RWPE2 (cell line): ENCODE measurements at regions not wholly inside any gene's neighbourhood (a gene's known extent, or its start where the extent isn't known, plus 50 kb on each side); places are given as distances from the start of the nearest gene placed in this dataset.
"Not testable (repeated sequence)": the region's sequence is repeated elsewhere in the genome, so short reads cannot be mapped to it uniquely, and the experiment has no call there.

Experiments used
- ATAC-seq: fragments of 200-7000 bp; cut with Tn5 transposase; 3 replicates; pipeline ENCODE4 v1.9.1; 2021; ENCODE audit warnings: low read depth
- DNase-seq: peaks from one replicate; pipeline ENCODE4 v3.0.0-alpha.2; 2020; ENCODE audit warnings: low spot score
- H3K27ac ChIP-seq: fragments of 450-650 bp; 2 replicates; pipeline ENCODE4 v1.5.1; 2017; ENCODE audit warnings: mild to moderate bottlenecking; ENCODE audit not compliant: poor library complexity, severe bottlenecking
- H3K27me3 ChIP-seq: fragments of 250-450 bp; sonication (Bioruptor Pico); 2 replicates; pipeline ENCODE4 v1.5.1; 2021; ENCODE audit warnings: mild to moderate bottlenecking, moderate library complexity; ENCODE audit not compliant: insufficient read depth, poor library complexity, severe bottlenecking
- H3K36me3 ChIP-seq: fragments of 250-450 bp; sonication (Bioruptor Pico); 2 replicates; pipeline ENCODE4 v1.5.1; 2020; ENCODE audit warnings: low read depth, mild to moderate bottlenecking, moderate library complexity
- H3K4me1 ChIP-seq: fragments of 250-450 bp; sonication (Bioruptor Pico); 2 replicates; pipeline ENCODE4 v1.5.1; 2021; ENCODE audit warnings: mild to moderate bottlenecking, moderate library complexity; ENCODE audit not compliant: insufficient read depth, poor library complexity, severe bottlenecking
- H3K4me3 ChIP-seq: fragments of 250-450 bp; sonication (Bioruptor Pico); 2 replicates; pipeline ENCODE4 v1.5.1; 2021; ENCODE audit warnings: mild to moderate bottlenecking, moderate library complexity; ENCODE audit not compliant: severe bottlenecking
- H3K9me3 ChIP-seq: fragments of 250-450 bp; sonication (Bioruptor Pico); 2 replicates; pipeline ENCODE4 v1.5.1; 2021; ENCODE audit warnings: mild to moderate bottlenecking, moderate library complexity; ENCODE audit not compliant: severe bottlenecking
- CTCF ChIP-seq: fragments of 450-650 bp; IDR thresholded peaks from one replicate; pipeline ENCODE4 v1.5.1; 2017; ENCODE audit warnings: mild to moderate bottlenecking, moderate library complexity; ENCODE audit not compliant: poor library complexity, severe bottlenecking

- H3K27ac ChIP-seq, result no peak overlapping the region
- ATAC-seq, result no peak
Measured at GRCh38 chr14:106511006-106511799, 984.8 kb downstream of the TMEM121 start.

GRCh38 chr14:106511800-106512198, 985.4 kb downstream of the TMEM121 start:
- H3K9me3 ChIP-seq, result no peaks in the 10 kb centered on the region
- no peaks in the 10 kb centered on the region for H3K4me1 ChIP-seq
- H3K27ac ChIP-seq, result no peak overlapping the region
- no peak overlapping the region for H3K4me3 ChIP-seq
- H3K27me3 ChIP-seq, result peaks cover 15% of the 10 kb centered on the region
- H3K36me3 ChIP-seq, result no peaks in the 10 kb centered on the region
- DNase-seq (no peak), ATAC-seq (no peak)
- no peak for TF ChIP-seq CTCF

More at GRCh38 chr14:106511006-106511799, 984.8 kb downstream of the TMEM121 start:
- DNase-seq, result no peak
- no peak overlapping the region for H3K4me3 ChIP-seq
- H3K4me1 ChIP-seq, result no peaks in the 10 kb centered on the region
- no peaks in the 10 kb centered on the region for H3K9me3 ChIP-seq
- peaks cover 20% of the 10 kb centered on the region for H3K27me3 ChIP-seq
- TF ChIP-seq CTCF, result no peak
- no peaks in the 10 kb centered on the region for H3K36me3 ChIP-seq

GRCh38 chr14:106513302-106513701, 986.9 kb downstream of the TMEM121 start:
- H3K27me3 ChIP-seq, result peaks cover 15% of the 10 kb centered on the region
- ATAC-seq, result no peak
- no peaks in the 10 kb centered on the region for H3K4me1 ChIP-seq
- no peaks in the 10 kb centered on the region for H3K36me3 ChIP-seq
- no peak overlapping the region for H3K27ac ChIP-seq
- no peaks in the 10 kb centered on the region for H3K9me3 ChIP-seq
- H3K4me3 ChIP-seq, result no peak overlapping the region
- no peak for TF ChIP-seq CTCF
- no peak for DNase-seq

GRCh38 chr14:106518054-106518943, 991.9 kb downstream of the TMEM121 start:
- no peak for ATAC-seq
- TF ChIP-seq CTCF, result no peak
- no peaks in the 10 kb centered on the region for H3K9me3 ChIP-seq

GRCh38 chr14:106522118-106522517, 995.7 kb downstream of the TMEM121 start:
- not testable (repeated sequence) for H3K4me3 ChIP-seq, H3K4me1 ChIP-seq

More at GRCh38 chr14:106518054-106518943, 991.9 kb downstream of the TMEM121 start:
- H3K27me3 ChIP-seq, result peaks cover 9% of the 10 kb centered on the region
- no peaks in the 10 kb centered on the region for H3K4me1 ChIP-seq
- no peak overlapping the region for H3K4me3 ChIP-seq
- no peak for DNase-seq
- H3K36me3 ChIP-seq, result no peaks in the 10 kb centered on the region
- H3K27ac ChIP-seq, result no peak overlapping the region

More at GRCh38 chr14:106522118-106522517, 995.7 kb downstream of the TMEM121 start:
- ATAC-seq, H3K27me3 ChIP-seq, H3K36me3 ChIP-seq, H3K9me3 ChIP-seq, DNase-seq, H3K27ac ChIP-seq: not testable (repeated sequence)
